GM19455 (cell line): ENCODE measurements at regions not wholly inside any gene's neighbourhood (a gene's known extent, or its start where the extent isn't known, plus 50 kb on each side); places are given as distances from the start of the nearest gene placed in this dataset.
"Not testable (repeated sequence)": the region's sequence is repeated elsewhere in the genome, so short reads cannot be mapped to it uniquely, and the experiment has no call there.

Experiments used
- ATAC-seq: cut with Tn5 transposase; IDR thresholded peaks from one replicate; pipeline ENCODE4 v1.9.1; 2021; ENCODE audit not compliant: unreplicated experiment

- ATAC-seq, result no peak
Measured at GRCh38 chr12:19624491-19624890, 185.2 kb downstream of the AEBP2 start.

GRCh38 chr12:19625551-19625950 lies 186.3 kb downstream of the AEBP2 start:
- ATAC-seq, result not testable (repeated sequence)

GRCh38 chr12:19627719-19628118 lies 188.4 kb downstream of the AEBP2 start:
- no peak for ATAC-seq

- ATAC-seq, result no peak
Measured at GRCh38 chr12:19630536-19630935, 191.2 kb downstream of the AEBP2 start.

GRCh38 chr12:19633194-19633593 lies 193.9 kb downstream of the AEBP2 start:
- no peak for ATAC-seq

- ATAC-seq, result no peak
Measured at GRCh38 chr12:19633641-19634040, 194.3 kb downstream of the AEBP2 start.

GRCh38 chr12:19639781-19640415 lies 200.6 kb downstream of the AEBP2 start:
- no peak for ATAC-seq

GRCh38 chr12:19641235-19642080 lies 202.2 kb downstream of the AEBP2 start:
- ATAC-seq, result no peak

GRCh38 chr12:19642345-19642744 lies 203.1 kb downstream of the AEBP2 start:
- no peak for ATAC-seq

GRCh38 chr12:19643635-19644034 lies 204.3 kb downstream of the AEBP2 start:
- no peak for ATAC-seq

- no peak for ATAC-seq
Measured at GRCh38 chr12:19644571-19644970, 205.3 kb downstream of the AEBP2 start.

GRCh38 chr12:19645823-19646222 lies 206.5 kb downstream of the AEBP2 start:
- ATAC-seq, result no peak

- no peak for ATAC-seq
Measured at GRCh38 chr12:19646599-19646998, 207.3 kb downstream of the AEBP2 start.

GRCh38 chr12:19647806-19648556 lies 208.7 kb downstream of the AEBP2 start:
- no peak for ATAC-seq

GRCh38 chr12:19648591-19648990 lies 209.3 kb downstream of the AEBP2 start:
- ATAC-seq, result no peak

GRCh38 chr12:19652386-19652785 lies 213.1 kb downstream of the AEBP2 start:
- no peak for ATAC-seq

GRCh38 chr12:19654650-19655376 lies 215.5 kb downstream of the AEBP2 start:
- no peak for ATAC-seq

- ATAC-seq, result no peak
Measured at GRCh38 chr12:19657118-19657731, 217.9 kb downstream of the AEBP2 start.

GRCh38 chr12:19657732-19658130 lies 218.4 kb downstream of the AEBP2 start:
- ATAC-seq, result no peak

GRCh38 chr12:19659086-19659485 lies 219.8 kb downstream of the AEBP2 start:
- ATAC-seq, result no peak

GRCh38 chr12:19659501-19659900 lies 220.2 kb downstream of the AEBP2 start:
- ATAC-seq, result no peak
